ENCODE measurements at regions not wholly inside any gene's neighbourhood (a gene's known extent, or its start where the extent isn't known, plus 50 kb on each side); places are given as distances from the start of the nearest gene placed in this dataset.

GRCh38 chr5:166750376-166750775 is 1541.1 kb upstream of the WWC1 start:
- no peak overlapping the region for H3K27ac ChIP-seq (ENCODE audit: poor library complexity, severe bottlenecking)
- DNase-seq (ENCODE audit: low spot score): no peak
- no peaks in the 10 kb centered on the region for H3K9me3 ChIP-seq (ENCODE audit: severe bottlenecking)
- H3K4me3 ChIP-seq (ENCODE audit: severe bottlenecking): no peak overlapping the region
- TF ChIP-seq CTCF (IDR thresholded peaks at IDR 0.05; ENCODE audit: poor library complexity, severe bottlenecking): no peak
- no peak for ATAC-seq (ENCODE audit: low read depth)
- H3K27me3 ChIP-seq (ENCODE audit: insufficient read depth, poor library complexity, severe bottlenecking): no peaks in the 10 kb centered on the region
- no peaks in the 10 kb centered on the region for H3K36me3 ChIP-seq (ENCODE audit: low read depth)
- no peaks in the 10 kb centered on the region for H3K4me1 ChIP-seq (ENCODE audit: insufficient read depth, poor library complexity, severe bottlenecking)

- Histone ChIP-seq H3K36me3 (ENCODE audit: low read depth) (no peaks in the 10 kb centered on the region), H3K4me3 (ENCODE audit: severe bottlenecking) (no peak overlapping the region), H3K27me3 (ENCODE audit: insufficient read depth, poor library complexity, severe bottlenecking) (no peaks in the 10 kb centered on the region), H3K4me1 (ENCODE audit: insufficient read depth, poor library complexity, severe bottlenecking) (peaks cover 3% of the 10 kb centered on the region), H3K27ac (ENCODE audit: poor library complexity, severe bottlenecking) (no peak overlapping the region), H3K9me3 (ENCODE audit: severe bottlenecking) (no peaks in the 10 kb centered on the region)
- DNase-seq (ENCODE audit: low spot score) (no peak), ATAC-seq (ENCODE audit: low read depth) (peak; percentile 99)
- no peak for TF ChIP-seq CTCF (IDR thresholded peaks at IDR 0.05; ENCODE audit: poor library complexity, severe bottlenecking)
These were observed 1533.3 kb upstream of the WWC1 start for GRCh38 chr5:166758151-166758550.

GRCh38 chr5:166767858-166768257 is 1523.6 kb upstream of the WWC1 start:
- H3K4me3 ChIP-seq (ENCODE audit: severe bottlenecking): no peak overlapping the region
- H3K27ac ChIP-seq (ENCODE audit: poor library complexity, severe bottlenecking): no peak overlapping the region
- H3K27me3 ChIP-seq (ENCODE audit: insufficient read depth, poor library complexity, severe bottlenecking): no peaks in the 10 kb centered on the region
- H3K4me1 ChIP-seq (ENCODE audit: insufficient read depth, poor library complexity, severe bottlenecking): peaks cover 24% of the 10 kb centered on the region
- DNase-seq (ENCODE audit: low spot score) (no peak), ATAC-seq (ENCODE audit: low read depth) (no peak)
- 0 out of 2 replicates have a peak, but pooled peaks cover 7% of the 10 kb centered on the region for H3K36me3 ChIP-seq (ENCODE audit: low read depth)
- H3K9me3 ChIP-seq (ENCODE audit: severe bottlenecking): peaks cover 10% of the 10 kb centered on the region
- no peak for TF ChIP-seq CTCF (IDR thresholded peaks at IDR 0.05; ENCODE audit: poor library complexity, severe bottlenecking)

GRCh38 chr5:166768536-166768935 is 1522.9 kb upstream of the WWC1 start:
- H3K4me3 ChIP-seq (ENCODE audit: severe bottlenecking): no peak overlapping the region
- H3K4me1 ChIP-seq (ENCODE audit: insufficient read depth, poor library complexity, severe bottlenecking): peaks cover 31% of the 10 kb centered on the region
- peak; percentile 79 for ATAC-seq (ENCODE audit: low read depth)
- no peak for TF ChIP-seq CTCF (IDR thresholded peaks at IDR 0.05; ENCODE audit: poor library complexity, severe bottlenecking)
- H3K27ac ChIP-seq (ENCODE audit: poor library complexity, severe bottlenecking): no peak overlapping the region
- peaks cover 10% of the 10 kb centered on the region for H3K9me3 ChIP-seq (ENCODE audit: severe bottlenecking)
- no peaks in the 10 kb centered on the region for H3K27me3 ChIP-seq (ENCODE audit: insufficient read depth, poor library complexity, severe bottlenecking)
- DNase-seq (ENCODE audit: low spot score): no peak
- H3K36me3 ChIP-seq (ENCODE audit: low read depth): 0 out of 2 replicates have a peak, but pooled peaks cover 7% of the 10 kb centered on the region

- DNase-seq (ENCODE audit: low spot score): no peak
These were observed 1518.7 kb upstream of the WWC1 start for GRCh38 chr5:166772770-166773169.

More at GRCh38 chr5:166772770-166773169, 1518.7 kb upstream of the WWC1 start:
- Histone ChIP-seq H3K36me3 (ENCODE audit: low read depth) (0 out of 2 replicates have a peak, but pooled peaks cover 7% of the 10 kb centered on the region), H3K27me3 (ENCODE audit: insufficient read depth, poor library complexity, severe bottlenecking) (no peaks in the 10 kb centered on the region), H3K4me1 (ENCODE audit: insufficient read depth, poor library complexity, severe bottlenecking) (peaks cover 34% of the 10 kb centered on the region), H3K27ac (ENCODE audit: poor library complexity, severe bottlenecking) (peak overlapping the region; percentile 83), H3K9me3 (ENCODE audit: severe bottlenecking) (peaks cover 12% of the 10 kb centered on the region), H3K4me3 (ENCODE audit: severe bottlenecking) (no peak overlapping the region)
- ATAC-seq (ENCODE audit: low read depth): peak; percentile 95
- TF ChIP-seq CTCF (IDR thresholded peaks at IDR 0.05; ENCODE audit: poor library complexity, severe bottlenecking): no peak
